H1 (cell line): ENCODE measurements at regions not wholly inside any gene's neighbourhood (a gene's known extent, or its start where the extent isn't known, plus 50 kb on each side); places are given as distances from the start of the nearest gene placed in this dataset.

Source experiments
- CTCF ChIA-PET: fragments of 300-600 bp; sonication (Branson Sonifier 250); formaldehyde crosslinking; loops from one replicate; lab custom pipeline; 2021; ENCODE audit not compliant: partially characterized antibody; lab: Charles Lee
- POLR2A ChIA-PET: fragments of 300-600 bp; sonication (Branson Sonifier 250); formaldehyde crosslinking; loops from one replicate; lab custom pipeline; 2021; ENCODE audit warnings: inconsistent platforms; ENCODE audit not compliant: partially characterized antibody; lab: Charles Lee
- DNase-seq, 2 experiments: peaks; one replicate each; pipeline versions ENCODE4 v3.0.0 to v3.0.0-alpha.2; 2010 to 2022; ENCODE audit warnings: low spot score in 2 of 2, low read depth in 1 of 2, mixed read lengths in 1 of 2
- FAIRE-seq: peaks from 2 replicates; lab custom pipeline; 2011; peaks lifted over from hg19 to GRCh38; lab: Jason Lieb, UNC
- H2AFZ ChIP-seq: 2 replicates; pipeline ENCODE4 v1.8.1; 2012; ENCODE audit warnings: low read length, inconsistent platforms
- H2AK5ac ChIP-seq: 2 replicates; pipeline ENCODE4 v1.6.1; 2013; ENCODE audit warnings: low read depth, low read length
- H2BK120ac ChIP-seq: replicated peaks from 2 replicates; pipeline ENCODE3; 2013; ENCODE audit warnings: low read depth, low read length, inconsistent platforms
- H2BK12ac ChIP-seq: 2 replicates; pipeline ENCODE4 v1.6.1; 2013; ENCODE audit warnings: low read depth, low read length
- H2BK15ac ChIP-seq: 2 replicates; pipeline ENCODE4 v1.6.1; 2013; ENCODE audit warnings: low read length
- H2BK20ac ChIP-seq: 2 replicates; pipeline ENCODE4 v1.6.1; 2013; ENCODE audit warnings: low read length
- H2BK5ac ChIP-seq: 2 replicates; pipeline ENCODE4 v1.6.1; 2013; ENCODE audit warnings: low read depth, low read length
- H3K14ac ChIP-seq: 2 replicates; pipeline ENCODE4 v1.6.1; 2013; ENCODE audit warnings: inconsistent platforms; ENCODE audit not compliant: insufficient read length
- H3K18ac ChIP-seq: 2 replicates; pipeline ENCODE4 v1.6.1; 2013; ENCODE audit warnings: low read length; ENCODE audit errors: extremely low read depth
- H3K23ac ChIP-seq: 2 replicates; pipeline ENCODE4 v1.6.1; 2013; ENCODE audit warnings: inconsistent platforms; ENCODE audit not compliant: insufficient read length
- H3K23me2 ChIP-seq: 2 replicates; pipeline ENCODE4 v1.6.1; 2013; ENCODE audit warnings: low read depth, low read length
- H3K27ac ChIP-seq: 2 replicates; pipeline ENCODE4 v1.6.1; 2011; ENCODE audit warnings: low read depth, low read length, inconsistent platforms
- H3K27me3 ChIP-seq, 4 experiments: replicated peaks in 1 of 4; 1 replicate in 1 of 4; 2 replicates in 3 of 4; pipeline versions ENCODE4 v1.6.1 to v1.8.1; 2011 to 2013; ENCODE audit warnings: low read length in 3 of 4, mild to moderate bottlenecking in 3 of 4, inconsistent platforms in 2 of 4, mixed read lengths in 2 of 4, moderate library complexity in 1 of 4; ENCODE audit not compliant: control insufficient read depth in 3 of 4, insufficient read depth in 3 of 4; ENCODE audit errors: extremely low read depth in 1 of 4
- H3K36me3 ChIP-seq, 4 experiments: 2 replicates each; pipeline versions ENCODE4 v1.6.1 to v1.8.1; 2011 to 2013; ENCODE audit warnings: mild to moderate bottlenecking in 4 of 4, low read length in 3 of 4, moderate library complexity in 2 of 4, control low read depth in 1 of 4, inconsistent platforms in 1 of 4; ENCODE audit not compliant: insufficient read depth in 4 of 4, control insufficient read depth in 2 of 4
- H3K4ac ChIP-seq: replicated peaks from 2 replicates; pipeline ENCODE3; 2013; ENCODE audit warnings: low read length, low read depth, mixed read lengths, inconsistent platforms; ENCODE audit not compliant: insufficient read length
- H3K4me1 ChIP-seq, 4 experiments: replicated peaks in 1 of 4; 1 replicate in 1 of 4; 2 replicates in 3 of 4; pipeline versions ENCODE4 v1.6.1 to v1.8.1; 2011 to 2013; ENCODE audit warnings: low read length in 3 of 4, inconsistent platforms in 2 of 4, mixed read lengths in 1 of 4; ENCODE audit not compliant: insufficient read depth in 4 of 4, control insufficient read depth in 3 of 4
- H3K4me2 ChIP-seq, 2 experiments: 2 replicates each; pipeline versions ENCODE4 v1.6.1 to v1.8.1; 2011 to 2013; ENCODE audit warnings: low read depth in 2 of 2, low read length in 2 of 2, control low read depth in 1 of 2, inconsistent platforms in 1 of 2, mild to moderate bottlenecking in 1 of 2; ENCODE audit not compliant: insufficient read depth in 1 of 2
- H3K4me3 ChIP-seq, 4 experiments: fragments of 200-600, 300-600 bp in 1 of 4; sonication (generic), shearing (Covaris generic), sonication (Bioruptor Twin) in 1 of 4; 2 replicates each; pipeline versions ENCODE4 v1.5.1 to v1.8.1; 2011 to 2016; ENCODE audit warnings: low read length in 4 of 4, low read depth in 3 of 4, control low read depth in 2 of 4, inconsistent platforms in 2 of 4, mild to moderate bottlenecking in 2 of 4, mixed read lengths in 1 of 4, moderate library complexity in 1 of 4; ENCODE audit not compliant: insufficient read depth in 2 of 4; ENCODE audit errors: extremely low read depth in 1 of 4
- H3K56ac ChIP-seq: replicated peaks from 2 replicates; pipeline ENCODE3; 2013; ENCODE audit warnings: low read depth, mild to moderate bottlenecking, mixed read lengths, low read length, inconsistent platforms; ENCODE audit not compliant: insufficient read length
- H3K79me1 ChIP-seq: 2 replicates; pipeline ENCODE4 v1.6.1; 2013; ENCODE audit warnings: low read depth, low read length, control low read depth
- H3K79me2 ChIP-seq, 2 experiments: 2 replicates each; pipeline versions ENCODE4 v1.6.1 to v1.8.1; 2012 to 2013; ENCODE audit warnings: low read length in 2 of 2, mild to moderate bottlenecking in 2 of 2, inconsistent platforms in 1 of 2; ENCODE audit not compliant: insufficient read depth in 2 of 2, control insufficient read depth in 1 of 2
- H3K9ac ChIP-seq, 4 experiments: replicated peaks in 1 of 4; 1 replicate in 1 of 4; 2 replicates in 3 of 4; pipeline versions ENCODE4 v1.6.1 to v1.8.1; 2011 to 2013; ENCODE audit warnings: low read depth in 3 of 4, low read length in 3 of 4, control low read depth in 2 of 4, mild to moderate bottlenecking in 2 of 4, moderate library complexity in 2 of 4, inconsistent platforms in 1 of 4; ENCODE audit errors: extremely low read depth in 1 of 4
- H3K9me3 ChIP-seq, 2 experiments: 2 replicates each; pipeline versions ENCODE4 v1.6.1 to v1.8.1; 2012 to 2013; ENCODE audit warnings: mild to moderate bottlenecking in 2 of 2, moderate library complexity in 2 of 2, control low read depth in 1 of 2, inconsistent platforms in 1 of 2, low read depth in 1 of 2, low read length in 1 of 2, mixed read lengths in 1 of 2; ENCODE audit not compliant: insufficient read depth in 2 of 2
- H4K20me1 ChIP-seq, 2 experiments: replicated peaks in 1 of 2; 2 replicates each; pipeline versions ENCODE3 to v1.8.1; 2011 to 2013; ENCODE audit warnings: inconsistent platforms in 2 of 2, low read length in 2 of 2, mild to moderate bottlenecking in 1 of 2; ENCODE audit not compliant: insufficient read depth in 2 of 2, control insufficient read depth in 1 of 2
- H4K5ac ChIP-seq: 2 replicates; pipeline ENCODE4 v1.6.1; 2013; ENCODE audit warnings: low read length, low read depth, mixed read lengths, inconsistent platforms; ENCODE audit not compliant: insufficient read length
- H4K8ac ChIP-seq: 2 replicates; pipeline ENCODE4 v1.8.0; 2013; ENCODE audit warnings: mild to moderate bottlenecking, moderate library complexity, low read length, inconsistent platforms; ENCODE audit not compliant: insufficient read depth; ENCODE audit errors: extremely low read depth
- H4K91ac ChIP-seq: replicated peaks from 2 replicates; pipeline ENCODE3; 2013; ENCODE audit warnings: low read length, mixed read lengths, inconsistent platforms; ENCODE audit not compliant: insufficient read length
- BRCA1 ChIP-seq: IDR thresholded peaks from 2 replicates; pipeline ENCODE4 v1.6.1; 2012; ENCODE audit warnings: low read depth, low read length, improper control_type of control experiment
- CHD2 ChIP-seq: IDR thresholded peaks from 2 replicates; pipeline ENCODE4 v1.6.1; 2012; ENCODE audit warnings: low read length, improper control_type of control experiment
- CREB1 ChIP-seq: IDR thresholded peaks from 2 replicates; pipeline ENCODE4 v1.6.1; 2012; ENCODE audit warnings: inconsistent platforms
- EP300 ChIP-seq, 2 experiments: IDR thresholded peaks; 1 replicate in 1 of 2; 2 replicates in 1 of 2; pipeline ENCODE4 v1.6.1; 2011 to 2012; ENCODE audit warnings: low read depth in 2 of 2, low read length in 2 of 2, mild to moderate bottlenecking in 2 of 2, borderline replicate concordance in 1 of 2, inconsistent platforms in 1 of 2, moderate library complexity in 1 of 2
- GABPA ChIP-seq: IDR thresholded peaks from 2 replicates; pipeline ENCODE4 v1.6.1; 2011; ENCODE audit warnings: mild to moderate bottlenecking, low read length, moderate library complexity, borderline replicate concordance; ENCODE audit not compliant: insufficient read depth
- GTF2F1 ChIP-seq: IDR thresholded peaks from 2 replicates; pipeline ENCODE4 v1.6.1; 2012; ENCODE audit warnings: low read depth, low read length, improper control_type of control experiment, borderline replicate concordance
- SP1 ChIP-seq: IDR thresholded peaks from 2 replicates; pipeline ENCODE4 v1.6.1; 2011; ENCODE audit warnings: low read depth, low read length
- SRF ChIP-seq: IDR thresholded peaks from 2 replicates; pipeline ENCODE4 v1.6.1; 2011; ENCODE audit warnings: mild to moderate bottlenecking, low read depth, low read length, moderate library complexity
- SUZ12 ChIP-seq: fragments of 200-600 bp; sonication (generic); IDR thresholded peaks from 2 replicates; pipeline ENCODE4 v1.6.1; 2012; ENCODE audit warnings: mild to moderate bottlenecking, inconsistent platforms, low read length, moderate library complexity, mixed read lengths
- TAF7 ChIP-seq: optimal IDR thresholded peaks from 2 replicates; pipeline ENCODE3; 2011; ENCODE audit warnings: low read depth, mild to moderate bottlenecking, inconsistent platforms, low read length, moderate library complexity, borderline replicate concordance
- YY1 ChIP-seq: IDR thresholded peaks from 2 replicates; pipeline ENCODE4 v1.6.1; 2011; ENCODE audit warnings: low read depth, mild to moderate bottlenecking, low read length
- TF ChIP-seq, protein P1 (sequence below): IDR thresholded peaks from 2 replicates; pipeline ENCODE4 v1.6.1; 2011; ENCODE audit warnings: low read length, improper control_type of control experiment

GRCh38 chr2:145344076-145344724, 824.3 kb upstream of the ZEB2 start:
- H3K79me2 ChIP-seq: no peaks in the 10 kb centered on the region
- no peaks in the 10 kb centered on the region for H3K9me3 ChIP-seq
- H2AFZ ChIP-seq: no peak overlapping the region
- H4K91ac ChIP-seq: no peak overlapping the region
- no peak overlapping the region for H3K14ac ChIP-seq
- H3K18ac ChIP-seq: no peak overlapping the region
- H3K4me3 ChIP-seq: no peak overlapping the region
- H2AK5ac ChIP-seq: no peak overlapping the region
- no peak overlapping the region for H3K27ac ChIP-seq
- H3K4ac ChIP-seq: no peak overlapping the region
- DNase-seq (no peak), FAIRE-seq (no peak)
- no peaks in the 10 kb centered on the region for H3K23me2 ChIP-seq
- ChIA-PET POLR2A (no interaction called here), CTCF (no interaction called here)
- H4K8ac ChIP-seq: no peak overlapping the region
- H3K4me2 ChIP-seq: no peak overlapping the region
- H4K5ac ChIP-seq: no peak overlapping the region
- H3K27me3 ChIP-seq: no peaks in the 10 kb centered on the region
- no peak overlapping the region for H3K56ac ChIP-seq
- H2BK120ac ChIP-seq: no peak overlapping the region
- no peaks in the 10 kb centered on the region for H3K36me3 ChIP-seq
- no peak overlapping the region for H2BK15ac ChIP-seq
- H3K23ac ChIP-seq: no peak overlapping the region
- H2BK5ac ChIP-seq: no peak overlapping the region; the same call in 1 of the 2 replicates
- no peaks in the 10 kb centered on the region for H3K4me1 ChIP-seq
- no peaks in the 10 kb centered on the region for H4K20me1 ChIP-seq
- no peak overlapping the region for H3K9ac ChIP-seq
- H2BK20ac ChIP-seq: no peak overlapping the region
- TF ChIP-seq CHD2: no peak
- no peak for TF ChIP-seq EP300 (IDR thresholded peaks at IDR 0.05; ENCODE audit: borderline replicate concordance in 1 of 2, low read depth in 2 of 2, low read length in 2 of 2)
- no peak for TF ChIP-seq BRCA1
- no peak for TF ChIP-seq GABPA
- TF ChIP-seq CREB1: no peak
- TF ChIP-seq, protein P1, sequence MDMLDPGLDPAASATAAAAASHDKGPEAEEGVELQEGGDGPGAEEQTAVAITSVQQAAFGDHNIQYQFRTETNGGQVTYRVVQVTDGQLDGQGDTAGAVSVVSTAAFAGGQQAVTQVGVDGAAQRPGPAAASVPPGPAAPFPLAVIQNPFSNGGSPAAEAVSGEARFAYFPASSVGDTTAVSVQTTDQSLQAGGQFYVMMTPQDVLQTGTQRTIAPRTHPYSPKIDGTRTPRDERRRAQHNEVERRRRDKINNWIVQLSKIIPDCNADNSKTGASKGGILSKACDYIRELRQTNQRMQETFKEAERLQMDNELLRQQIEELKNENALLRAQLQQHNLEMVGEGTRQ: no peak
- no peak for TF ChIP-seq YY1
- no peak for TF ChIP-seq GTF2F1
- no peak for TF ChIP-seq SP1
- no peak for TF ChIP-seq TAF7
- no peak for TF ChIP-seq SRF
- no peak for TF ChIP-seq SUZ12
- H3K79me1 ChIP-seq: no peaks in the 10 kb centered on the region
- no peak overlapping the region for H2BK12ac ChIP-seq
